M059J (cell line): ENCODE measurements at regions not wholly inside any gene's neighbourhood (a gene's known extent, or its start where the extent isn't known, plus 50 kb on each side); places are given as distances from the start of the nearest gene placed in this dataset.
A peak's percentile ranks its signal among the peaks of the same experiment; 100 is the strongest.

ENCODE experiments used
- DNase-seq: peaks from one replicate; pipeline ENCODE4 v3.0.0-alpha.2; 2012; ENCODE audit warnings: low read depth

- no peak for DNase-seq
Observed at GRCh38 chr5:7955476-7955875, 86.5 kb downstream of the MTRR start.

- no peak for DNase-seq
Observed at GRCh38 chr5:7957329-7957728, 88.4 kb downstream of the MTRR start.

DNA sequence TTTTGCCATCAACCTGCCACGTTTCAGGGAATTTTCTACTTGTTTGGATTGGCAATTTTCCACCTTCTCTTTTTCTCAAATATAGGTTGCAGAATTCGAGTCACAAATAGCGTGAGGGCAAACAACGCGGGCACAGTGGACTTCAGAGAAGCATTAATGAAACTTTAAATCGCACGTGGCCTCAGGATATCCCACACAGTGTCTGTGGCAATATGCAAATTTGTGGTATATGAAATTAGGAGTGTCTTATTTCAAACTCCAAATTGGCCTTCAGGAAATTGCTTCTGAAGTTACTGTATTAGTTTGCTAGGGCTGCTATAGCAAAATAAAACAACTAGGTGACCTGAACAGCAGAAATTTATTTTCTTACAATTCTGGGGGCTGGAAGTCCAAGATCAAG is 91.2 kb downstream of the MTRR start:
- DNase-seq: no peak

GRCh38 chr5:7961540-7961939 is 92.6 kb downstream of the MTRR start:
- no peak for DNase-seq

DNA sequence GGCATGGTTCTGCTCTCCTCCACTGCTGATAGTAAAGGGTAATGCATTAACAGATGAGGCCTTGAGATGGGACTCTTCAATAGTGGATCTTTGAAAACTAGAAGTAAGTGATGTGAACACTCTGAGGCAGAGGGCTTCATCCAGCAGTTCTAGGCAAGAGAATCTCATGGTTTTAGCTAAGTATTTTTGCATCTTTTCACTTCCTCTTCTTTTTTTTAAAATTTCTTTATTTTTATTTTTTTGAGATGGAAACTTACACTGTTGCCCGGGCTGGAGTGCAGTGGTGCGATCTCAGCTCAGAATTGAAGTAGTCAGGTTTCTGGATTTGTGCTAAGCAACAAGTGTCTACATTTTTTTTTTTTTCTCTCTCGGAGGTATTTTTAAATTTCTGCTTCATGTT is 101.9 kb downstream of the MTRR start:
- DNase-seq: no peak

GRCh38 chr5:7976411-7977190 is 107.7 kb downstream of the MTRR start:
- DNase-seq: no peak

GRCh38 chr5:7978114-7978513 is 109.2 kb downstream of the MTRR start:
- DNase-seq: no peak

- DNase-seq: no peak
Observed at GRCh38 chr5:7978991-7979390, 110.0 kb downstream of the MTRR start.

DNA sequence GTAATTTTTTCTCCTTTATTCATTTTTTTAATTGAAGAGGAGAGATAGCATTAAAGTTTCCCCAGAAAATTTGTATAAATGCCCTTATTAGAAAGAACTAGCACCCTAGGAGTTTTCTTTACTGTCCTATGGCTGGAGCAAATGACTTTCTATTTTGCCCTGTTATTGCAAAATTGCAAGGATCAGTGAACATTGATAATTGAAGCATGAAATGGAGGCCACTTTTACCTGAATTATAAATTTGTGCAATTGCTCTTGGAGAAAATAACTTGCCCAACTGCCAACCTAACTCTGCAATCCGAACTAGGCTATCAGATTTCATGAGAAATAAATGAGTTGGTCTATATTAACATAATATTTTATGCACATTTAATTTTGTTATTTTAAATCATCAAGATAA is 111.9 kb downstream of the MTRR start:
- no peak for DNase-seq

DNA sequence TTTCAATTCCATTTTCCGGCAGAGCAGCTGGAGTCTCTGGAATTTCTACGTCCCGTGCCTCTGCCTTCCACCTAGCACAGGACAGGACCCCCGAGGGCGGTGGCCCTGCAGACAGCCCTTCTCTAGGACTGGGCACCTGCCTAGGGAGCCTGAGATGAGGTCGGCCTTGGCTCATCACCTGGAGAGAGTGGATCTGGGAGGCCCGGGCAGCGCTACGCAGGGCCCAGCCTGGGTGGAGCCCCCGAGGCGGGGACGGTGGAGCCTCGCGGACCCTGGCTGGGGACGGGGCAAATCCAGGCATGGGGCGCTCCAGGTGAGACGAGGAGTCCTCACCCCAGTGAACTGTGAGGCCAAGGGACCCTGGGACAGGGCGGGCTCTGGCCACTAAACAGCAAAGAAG is 114.5 kb downstream of the MTRR start:
- DNase-seq: no peak

- DNase-seq: peak; percentile 40
Observed at GRCh38 chr5:7991125-7991821, 122.3 kb downstream of the MTRR start.

- no peak for DNase-seq
Observed at GRCh38 chr5:7995688-7996294, 126.8 kb downstream of the MTRR start.

- DNase-seq: no peak
Observed at GRCh38 chr5:8005416-8005815, 136.5 kb downstream of the MTRR start.

GRCh38 chr5:8012131-8012977 is 143.4 kb downstream of the MTRR start:
- no peak for DNase-seq

DNA sequence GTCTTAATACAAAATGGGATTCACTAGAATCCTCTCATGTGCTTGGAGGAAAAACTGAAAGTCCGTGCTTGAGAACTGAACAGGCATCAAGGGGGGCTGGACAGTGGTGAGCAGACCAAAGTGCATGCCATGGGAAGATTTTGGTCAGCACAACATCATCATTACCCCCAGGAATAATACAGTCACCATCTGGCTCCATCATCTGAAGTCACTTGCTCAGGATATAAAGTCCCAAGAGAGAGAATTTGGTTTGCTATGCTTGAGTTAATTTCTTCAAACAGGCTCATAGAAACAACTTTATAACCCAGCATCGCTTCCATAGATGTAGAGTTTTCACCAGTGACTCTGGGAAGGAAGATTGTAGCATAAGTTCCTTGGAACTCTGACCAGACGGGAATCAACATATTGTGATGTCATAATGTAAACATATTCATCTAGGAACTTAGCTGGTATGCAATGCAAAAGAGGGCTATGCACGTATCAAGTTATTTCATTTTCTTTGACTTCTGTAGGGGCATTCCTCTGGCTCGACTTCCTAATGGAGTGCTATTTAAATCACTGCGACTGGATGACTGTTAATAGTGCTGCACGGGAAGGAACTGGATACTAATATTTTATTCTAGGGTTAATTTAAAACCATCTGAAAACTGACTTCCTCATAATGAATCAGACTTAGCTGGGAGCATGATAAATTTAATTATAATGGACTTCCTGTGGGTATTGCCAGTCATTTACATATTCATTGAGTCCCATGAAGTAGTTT is 145.2 kb downstream of the MTRR start:
- DNase-seq: no peak

GRCh38 chr5:8019719-8020218 is 150.8 kb downstream of the MTRR start:
- no peak for DNase-seq

GRCh38 chr5:8020861-8021514 is 152.0 kb downstream of the MTRR start:
- DNase-seq: no peak

GRCh38 chr5:8028243-8028642 is 159.3 kb downstream of the MTRR start:
- no peak for DNase-seq

DNA sequence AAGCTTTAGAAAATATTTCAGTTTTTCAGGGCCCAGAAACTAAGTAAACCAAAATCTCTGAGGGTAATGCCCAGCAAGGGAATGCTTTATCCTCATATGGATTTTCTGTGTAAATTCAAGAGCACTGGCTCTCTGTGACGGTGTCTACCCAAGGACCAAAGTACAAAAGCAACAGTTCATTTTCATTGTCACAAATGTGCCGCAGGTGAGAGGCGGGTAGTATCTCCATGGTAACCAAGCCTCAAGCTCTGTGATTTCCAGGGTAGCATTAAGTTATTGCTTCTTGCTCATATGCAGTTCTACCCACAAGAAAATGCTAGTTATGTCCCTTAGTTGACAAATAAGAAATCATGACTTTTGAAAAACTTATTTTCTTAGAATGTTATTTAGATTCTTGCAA is 164.3 kb downstream of the MTRR start:
- no peak for DNase-seq

GRCh38 chr5:8034852-8035251 is 165.9 kb downstream of the MTRR start:
- DNase-seq: no peak

GRCh38 chr5:8048920-8049319 is 180.0 kb downstream of the MTRR start:
- DNase-seq: no peak
